C4-2B (cell line): ENCODE measurements at regions not wholly inside any gene's neighbourhood (a gene's known extent, or its start where the extent isn't known, plus 50 kb on each side); places are given as distances from the start of the nearest gene placed in this dataset.

ENCODE experiments used
- H3K27ac ChIP-seq: fragments of 450-650 bp; 2 replicates; pipeline ENCODE4 v1.5.1; 2017
- CTCF ChIP-seq: fragments of 450-650 bp; conservative IDR thresholded peaks from 2 replicates; pipeline ENCODE4 v1.5.1; 2017; ENCODE audit warnings: mild to moderate bottlenecking
- ZFX ChIP-seq: fragments of 450-650 bp; IDR thresholded peaks from 2 replicates; pipeline ENCODE4 v1.6.1; 2017

DNA sequence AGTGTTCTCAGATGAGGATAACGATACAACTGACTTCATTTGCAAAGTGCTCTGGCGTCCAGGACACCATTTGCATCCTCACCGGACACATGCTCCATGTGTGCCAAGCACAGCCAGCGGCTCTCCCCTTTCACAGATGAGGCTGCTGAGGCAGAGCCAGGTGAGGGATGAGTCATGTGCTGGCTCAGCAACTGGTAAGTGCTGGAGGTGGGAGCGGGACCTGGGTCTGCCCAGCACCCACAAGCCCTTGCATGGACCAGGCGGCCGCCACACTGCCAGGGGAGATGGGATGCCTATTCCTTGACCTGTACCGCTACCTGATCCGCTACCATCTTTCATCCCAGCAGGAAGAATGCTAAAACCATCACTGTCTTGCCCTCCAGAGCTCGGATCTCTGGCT, 86.2 kb upstream of the ASB18 start:
- no peak overlapping the region for H3K27ac ChIP-seq
- TF ChIP-seq ZFX (no peak), CTCF (no peak)

DNA sequence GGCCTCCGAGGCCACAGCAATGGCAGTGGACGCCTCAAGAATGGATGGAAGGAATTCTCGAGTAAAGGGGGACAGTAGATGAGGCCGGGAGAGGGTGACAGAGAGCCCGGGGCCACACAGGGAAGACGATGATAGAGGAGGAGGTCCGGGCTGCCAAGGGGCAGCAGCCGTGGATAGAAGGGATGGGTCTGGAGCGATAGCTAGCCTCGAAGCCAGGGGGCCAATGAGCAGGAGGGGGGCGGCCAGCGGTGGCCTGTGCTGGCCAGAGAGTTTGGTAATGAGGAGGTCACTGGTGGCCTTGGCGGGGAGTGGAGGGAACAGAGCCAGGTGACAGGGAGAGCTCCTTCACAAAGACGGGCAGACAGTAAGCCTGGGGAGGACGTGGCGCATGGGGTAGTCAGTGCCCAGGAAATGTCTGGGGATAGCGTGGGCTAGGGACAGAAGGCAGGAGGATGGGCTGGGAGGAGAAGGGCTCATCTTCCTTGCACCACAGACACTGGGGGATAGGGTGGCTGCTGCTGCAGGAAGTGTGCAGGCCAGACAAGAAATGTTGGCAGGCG, 87.8 kb upstream of the ASB18 start:
- H3K27ac ChIP-seq: no peak overlapping the region
- TF ChIP-seq ZFX: no peak
- TF ChIP-seq CTCF: no peak

- TF ChIP-seq ZFX: no peak
- peak; percentile 87 for TF ChIP-seq CTCF
- no peak overlapping the region for H3K27ac ChIP-seq
Measured at GRCh38 chr2:236352761-236353593, 88.8 kb upstream of the ASB18 start.

DNA sequence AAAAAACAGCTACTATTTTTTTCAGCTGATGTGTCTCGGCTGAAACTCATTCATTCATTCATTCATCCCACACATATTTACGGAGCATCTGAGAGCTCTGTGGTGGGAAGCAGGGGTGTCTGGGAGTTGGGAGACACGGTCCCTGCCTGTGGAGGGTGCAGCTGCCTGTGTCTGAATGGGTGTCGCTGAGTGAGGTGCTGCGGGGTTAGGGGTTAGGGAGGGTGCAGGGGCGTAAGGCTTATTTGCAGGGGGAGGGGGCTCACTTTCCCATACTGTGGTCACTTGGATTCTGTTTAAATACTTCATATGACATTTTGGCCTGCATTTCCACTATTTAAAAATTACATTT, 89.4 kb upstream of the ASB18 start:
- TF ChIP-seq CTCF (no peak), ZFX (no peak)

DNA sequence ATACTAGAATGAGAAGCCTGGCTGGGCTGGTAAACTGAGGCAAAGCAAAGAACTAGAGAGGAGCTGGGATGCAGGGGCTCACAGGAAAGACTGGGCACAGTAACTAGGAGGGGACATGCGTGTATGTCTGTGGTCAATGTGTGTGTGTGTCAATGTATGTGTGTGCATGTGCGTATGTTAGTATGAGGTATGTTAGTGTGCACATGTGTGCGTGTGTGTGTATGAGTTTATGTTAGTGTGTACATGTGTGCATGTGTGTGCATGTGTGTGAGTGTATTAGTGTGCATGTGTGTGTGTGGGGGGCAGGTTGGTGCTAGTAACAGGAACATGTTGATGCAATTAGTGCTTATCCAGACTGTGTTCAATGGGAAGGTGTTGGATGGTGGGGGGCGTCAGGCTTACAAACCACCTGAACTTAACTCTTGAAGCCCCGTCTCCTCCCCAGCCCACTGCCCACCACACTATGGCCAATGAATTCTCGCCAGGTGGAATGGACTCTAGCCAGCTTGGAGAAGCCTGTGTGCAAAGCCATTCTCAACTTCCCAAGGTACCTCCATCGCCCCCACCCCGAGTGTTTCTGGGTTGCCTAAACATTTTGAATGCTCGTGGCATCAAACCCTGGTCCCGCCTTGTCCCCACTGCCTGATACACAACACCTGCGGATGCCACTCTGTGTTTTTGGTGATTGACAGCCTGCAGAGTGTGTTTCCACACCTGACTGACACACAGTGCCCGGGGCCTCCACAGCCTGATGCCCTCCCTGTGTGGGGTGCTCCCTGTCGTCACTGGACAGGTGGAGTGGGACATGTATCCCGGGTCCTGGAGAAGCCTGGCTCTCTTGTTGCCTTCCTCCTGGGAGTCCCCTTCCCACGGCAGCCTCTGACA, 90.1 kb upstream of the ASB18 start:
- TF ChIP-seq ZFX (no peak), CTCF (no peak)
- no peak overlapping the region for H3K27ac ChIP-seq

More for the DNA sequence above, 89.4 kb upstream of the ASB18 start:
- H3K27ac ChIP-seq: no peak overlapping the region

GRCh38 chr2:236354973-236355595, 90.9 kb upstream of the ASB18 start:
- TF ChIP-seq ZFX (no peak), CTCF (no peak)
- H3K27ac ChIP-seq: no peak overlapping the region
